Tibial artery (tissue), 4 donors: ENCODE measurements at regions not wholly inside any gene's neighbourhood (a gene's known extent, or its start where the extent isn't known, plus 50 kb on each side); places are given as distances from the start of the nearest gene placed in this dataset.

Experiments
- DNase-seq, 2 donors: peaks; one replicate each; pipeline ENCODE4 v3.0.0-alpha.2; 2019
- H3K27ac ChIP-seq, 2 donors: fragments of 200-600 bp; sonication (generic) in 1 of 2; 1 replicate in 1 of 2; 2 replicates in 1 of 2; pipeline ENCODE4 v1.5.1; 2018 to 2019; ENCODE audit warnings: mild to moderate bottlenecking in 1 of 2
- H3K27me3 ChIP-seq, 2 donors: fragments of 200-600 bp; sonication (generic) in 1 of 2; one replicate each; pipeline versions ENCODE4 v1.5.1 to v1.6.0; 2016 to 2019
- H3K36me3 ChIP-seq, 3 donors: fragments of 200-600 bp; sonication (generic) in 2 of 3; one replicate each; pipeline ENCODE4 v1.5.1; 2016 to 2019; ENCODE audit warnings: mild to moderate bottlenecking in 2 of 3
- H3K4me1 ChIP-seq, 4 donors: fragments of 200-600 bp; sonication (generic) in 2 of 4; 1 replicate in 3 of 4; 2 replicates in 1 of 4; pipeline ENCODE4 v1.5.1; 2016 to 2019
- H3K4me3 ChIP-seq, 2 donors: fragments of 200-600 bp; sonication (generic) in 1 of 2; 1 replicate in 1 of 2; 2 replicates in 1 of 2; pipeline ENCODE4 v1.5.1; 2018 to 2019; ENCODE audit warnings: mild to moderate bottlenecking in 2 of 2
- H3K9me3 ChIP-seq, 3 donors: fragments of 200-600 bp; sonication (generic) in 1 of 3; one replicate each; pipeline ENCODE4 v1.5.1; 2016 to 2019
- intact Hi-C: fragments of 100-400 bp; cut with DNase I; formaldehyde crosslinking; loops from one replicate; pipeline ENCODE4 v1.15.0; 2023; ENCODE audit warnings: low total_unique reads
- TF ChIP-seq, protein P1 (sequence below), 2 experiments: fragments of 200-600 bp in 1 of 2; fragments of 450-650 bp in 1 of 2; IDR thresholded peaks; one replicate each; pipeline ENCODE4 v1.5.1; 2017 to 2019; ENCODE audit warnings: antibody characterized with exemption in 2 of 2, mild to moderate bottlenecking in 1 of 2, moderate library complexity in 1 of 2

DNA sequence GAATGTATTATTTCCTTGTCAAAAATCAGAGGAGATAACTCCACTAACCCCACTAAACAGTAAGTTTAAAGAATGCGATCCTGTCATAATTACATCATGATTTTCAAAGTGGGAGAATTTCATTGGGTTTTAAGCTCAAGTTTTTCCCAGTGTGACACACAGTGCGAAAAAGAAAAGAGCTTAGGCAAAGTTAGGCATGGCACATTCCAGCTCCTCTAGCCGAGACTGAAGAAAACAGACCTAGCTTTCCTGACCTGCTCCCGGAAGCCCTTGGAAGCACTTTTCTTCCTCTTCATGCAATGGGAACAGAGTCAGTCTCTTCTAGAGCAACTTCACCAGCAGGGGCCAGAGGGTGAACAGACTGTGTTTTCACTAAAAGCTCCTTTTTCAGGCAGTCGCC lies 76.6 kb upstream of the AKIP1 start:
- no peaks in the 10 kb centered on the region for H3K9me3 ChIP-seq
- intact Hi-C loops, result no loop called here
- TF ChIP-seq, protein P1, sequence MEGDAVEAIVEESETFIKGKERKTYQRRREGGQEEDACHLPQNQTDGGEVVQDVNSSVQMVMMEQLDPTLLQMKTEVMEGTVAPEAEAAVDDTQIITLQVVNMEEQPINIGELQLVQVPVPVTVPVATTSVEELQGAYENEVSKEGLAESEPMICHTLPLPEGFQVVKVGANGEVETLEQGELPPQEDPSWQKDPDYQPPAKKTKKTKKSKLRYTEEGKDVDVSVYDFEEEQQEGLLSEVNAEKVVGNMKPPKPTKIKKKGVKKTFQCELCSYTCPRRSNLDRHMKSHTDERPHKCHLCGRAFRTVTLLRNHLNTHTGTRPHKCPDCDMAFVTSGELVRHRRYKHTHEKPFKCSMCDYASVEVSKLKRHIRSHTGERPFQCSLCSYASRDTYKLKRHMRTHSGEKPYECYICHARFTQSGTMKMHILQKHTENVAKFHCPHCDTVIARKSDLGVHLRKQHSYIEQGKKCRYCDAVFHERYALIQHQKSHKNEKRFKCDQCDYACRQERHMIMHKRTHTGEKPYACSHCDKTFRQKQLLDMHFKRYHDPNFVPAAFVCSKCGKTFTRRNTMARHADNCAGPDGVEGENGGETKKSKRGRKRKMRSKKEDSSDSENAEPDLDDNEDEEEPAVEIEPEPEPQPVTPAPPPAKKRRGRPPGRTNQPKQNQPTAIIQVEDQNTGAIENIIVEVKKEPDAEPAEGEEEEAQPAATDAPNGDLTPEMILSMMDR (IDR thresholded peaks at IDR 0.05), result no peak
- no peak overlapping the region for H3K27ac ChIP-seq
- no peak overlapping the region for H3K4me3 ChIP-seq
- peaks cover 0 to 26% (median 15%) of the 10 kb centered on the region in 4 donors for H3K4me1 ChIP-seq
- DNase-seq, result no peak
- H3K36me3 ChIP-seq, result no peaks in the 10 kb centered on the region
- H3K27me3 ChIP-seq, result no peaks in the 10 kb centered on the region

DNA sequence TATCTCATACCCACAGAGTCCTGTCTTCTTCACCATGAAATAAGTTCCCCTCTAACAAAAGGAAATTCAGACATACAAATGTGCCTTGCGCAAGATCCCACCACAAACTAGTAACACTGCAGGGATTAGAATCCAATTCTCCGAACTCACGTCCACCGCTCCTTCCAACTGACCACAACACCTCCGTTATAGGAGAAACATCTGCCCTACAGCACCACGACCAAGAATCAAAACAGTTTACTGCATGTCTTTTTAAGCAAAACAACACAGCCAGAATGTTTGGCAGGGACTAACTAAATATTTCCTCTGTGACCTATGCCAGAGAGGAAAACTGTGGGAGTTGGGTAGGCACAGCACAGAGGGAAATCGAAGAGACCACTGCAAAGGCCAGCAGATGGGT lies 72.7 kb upstream of the AKIP1 start:
- H3K36me3 ChIP-seq, result no peaks in the 10 kb centered on the region
- H3K4me1 ChIP-seq, result peaks cover 0 to 27% (median 7%) of the 10 kb centered on the region in 4 donors
- H3K9me3 ChIP-seq, result no peaks in the 10 kb centered on the region
- TF ChIP-seq, protein P1 (IDR thresholded peaks at IDR 0.05), result no peak
- no peaks in the 10 kb centered on the region for H3K27me3 ChIP-seq
- H3K27ac ChIP-seq, result no peak overlapping the region
- H3K4me3 ChIP-seq, result no peak overlapping the region
- no peak for DNase-seq
- intact Hi-C loops, result no loop called here

DNA sequence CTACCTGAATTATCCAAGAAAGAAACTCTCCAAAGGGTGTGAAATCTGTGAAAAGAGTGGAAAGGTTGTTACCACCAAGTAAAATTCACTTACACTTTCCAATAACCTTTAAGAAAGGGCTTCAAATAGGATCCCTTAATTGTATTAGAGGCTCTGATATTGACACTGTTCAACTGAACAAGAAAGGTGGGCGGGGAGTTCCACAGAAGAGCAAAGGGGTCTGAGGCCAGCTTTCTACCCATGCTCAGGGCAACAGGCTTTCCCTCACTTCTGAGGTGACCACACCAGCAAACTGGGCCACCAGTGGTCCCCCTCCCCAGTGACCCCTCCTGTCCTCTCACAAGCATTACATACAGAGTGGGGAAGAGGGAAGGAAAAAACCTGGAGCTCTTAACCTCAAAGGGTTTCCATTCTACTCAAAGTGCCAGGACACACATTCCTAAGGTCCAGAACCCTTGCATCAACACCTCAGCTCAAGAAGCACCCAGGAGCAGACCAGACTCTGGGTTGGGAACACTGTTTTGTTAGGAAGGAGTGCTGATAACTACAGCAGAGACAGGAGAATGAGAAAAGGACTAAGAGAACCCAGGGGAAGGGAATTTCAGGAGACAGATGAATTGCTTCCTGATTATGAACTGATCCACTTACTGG lies 71.6 kb upstream of the AKIP1 start:
- TF ChIP-seq, protein P1 (IDR thresholded peaks at IDR 0.05), result no peak
- intact Hi-C loops, result no loop called here

GRCh38 chr11:8839957-8840945 lies 70.7 kb upstream of the AKIP1 start:
- no peak overlapping the region for H3K27ac ChIP-seq
- DNase-seq, result no peak
- TF ChIP-seq, protein P1 (IDR thresholded peaks at IDR 0.05), result no peak
- no peaks in the 10 kb centered on the region for H3K9me3 ChIP-seq
- H3K4me1 ChIP-seq, result peaks cover 0 to 24% (median 3%) of the 10 kb centered on the region in 4 donors
- H3K4me3 ChIP-seq, result no peak overlapping the region
- H3K27me3 ChIP-seq, result no peaks in the 10 kb centered on the region
- intact Hi-C loops, result no loop called here
- no peaks in the 10 kb centered on the region for H3K36me3 ChIP-seq

More for the DNA sequence above, 71.6 kb upstream of the AKIP1 start:
- no peaks in the 10 kb centered on the region for H3K27me3 ChIP-seq
- DNase-seq, result no peak
- no peak overlapping the region for H3K4me3 ChIP-seq
- no peak overlapping the region for H3K27ac ChIP-seq
- H3K4me1 ChIP-seq, result peaks cover 0 to 24% (median 3%) of the 10 kb centered on the region in 4 donors
- H3K36me3 ChIP-seq, result no peaks in the 10 kb centered on the region
- no peaks in the 10 kb centered on the region for H3K9me3 ChIP-seq

- peaks cover 0 to 24% (median 3%) of the 10 kb centered on the region in 4 donors for H3K4me1 ChIP-seq
- intact Hi-C loops, result no loop called here
- H3K4me3 ChIP-seq, result no peak overlapping the region
- no peak overlapping the region for H3K27ac ChIP-seq
- TF ChIP-seq, protein P1 (IDR thresholded peaks at IDR 0.05), result no peak
- H3K9me3 ChIP-seq, result no peaks in the 10 kb centered on the region
- H3K36me3 ChIP-seq, result no peaks in the 10 kb centered on the region
- no peaks in the 10 kb centered on the region for H3K27me3 ChIP-seq
- no peak for DNase-seq
Measured at GRCh38 chr11:8841899-8842298, 69.1 kb upstream of the AKIP1 start.
